Spleen (tissue), 11 donors: ENCODE measurements at regions not wholly inside any gene's neighbourhood (a gene's known extent, or its start where the extent isn't known, plus 50 kb on each side); places are given as distances from the start of the nearest gene placed in this dataset.

Experiments used
- DNase-seq: peaks from one replicate; pipeline ENCODE4 v3.0.0-alpha.2; 2020
- H3K27ac ChIP-seq, 8 donors: fragments of 200-600 bp; sonication (generic) in 7 of 8; 1 replicate in 4 of 8; 2 replicates in 4 of 8; pipeline versions ENCODE4 v1.5.0 to v1.8.0; 2016 to 2021; ENCODE audit warnings: inconsistent platforms in 4 of 8, mild to moderate bottlenecking in 4 of 8, moderate library complexity in 1 of 8
- H3K27me3 ChIP-seq, 7 donors: fragments of 200-600 bp; sonication (generic) in 6 of 7; replicated peaks in 1 of 7; 1 replicate in 4 of 7; 2 replicates in 3 of 7; pipeline versions ENCODE4 v1.5.0 to v1.8.0; 2016 to 2021; ENCODE audit warnings: inconsistent platforms in 3 of 7, mild to moderate bottlenecking in 1 of 7
- H3K36me3 ChIP-seq, 6 donors: fragments of 200-600 bp; sonication (generic) in 5 of 6; 1 replicate in 4 of 6; 2 replicates in 2 of 6; pipeline versions ENCODE4 v1.5.0 to v1.8.0; 2016 to 2021; ENCODE audit warnings: inconsistent platforms in 2 of 6
- H3K4me1 ChIP-seq, 6 donors: fragments of 200-600 bp; sonication (generic) in 5 of 6; 1 replicate in 3 of 6; 2 replicates in 3 of 6; pipeline versions ENCODE4 v1.5.0 to v1.8.0; 2016 to 2021; ENCODE audit warnings: inconsistent platforms in 3 of 6
- H3K4me3 ChIP-seq, 8 donors: fragments of 200-600 bp; sonication (generic) in 7 of 8; 1 replicate in 4 of 8; 2 replicates in 4 of 8; pipeline versions ENCODE4 v1.5.0 to v1.8.0; 2016 to 2021; ENCODE audit warnings: inconsistent platforms in 4 of 8, mild to moderate bottlenecking in 4 of 8, moderate library complexity in 2 of 8
- H3K9me3 ChIP-seq, 8 donors: fragments of 200-600 bp; sonication (generic) in 7 of 8; 1 replicate in 4 of 8; 2 replicates in 4 of 8; pipeline versions ENCODE4 v1.5.0 to v1.8.0; 2016 to 2021; ENCODE audit warnings: inconsistent platforms in 4 of 8
- CTCF ChIP-seq, 11 experiments: fragments of 200-600 bp in 7 of 11; fragments of 450-650 bp in 4 of 11; sonication (generic) in 4 of 11; IDR thresholded peaks in 8 of 11; conservative IDR thresholded peaks in 3 of 11; 1 replicate in 7 of 11; 2 replicates in 4 of 11; pipeline versions ENCODE4 v1.4.0 to v1.8.0; 2016 to 2021; ENCODE audit warnings: antibody characterized with exemption in 11 of 11, inconsistent platforms in 4 of 11, mild to moderate bottlenecking in 1 of 11
- POLR2A ChIP-seq, 3 donors: fragments of 450-650 bp; IDR thresholded peaks; one replicate each; pipeline ENCODE4 v1.5.1; 2017; ENCODE audit warnings: antibody characterized with exemption in 3 of 3, mild to moderate bottlenecking in 1 of 3
- POLR2AphosphoS5 ChIP-seq, 3 donors: sonication (generic); formaldehyde crosslinking; IDR thresholded peaks; one replicate each; pipeline ENCODE4 v1.5.1; 2017; ENCODE audit warnings: antibody characterized with exemption in 3 of 3
- WGBS, 5 donors: extraction: QIAGEN DNeasy Blood & Tissue Kit in 3 of 5; methylation state at CpG; one replicate each; pipeline versions ENCODE4 v1.1.5 to v1.1.7; 2013 to 2018; 5-methylcytosine and 5-hydroxymethylcytosine counted together
- intact Hi-C: fragments of 100-400 bp; cut with DNase I; formaldehyde crosslinking; loops from one replicate; pipeline ENCODE4 v1.15.0; 2023; ENCODE audit warnings: low total_unique reads
- donor health status: healthy with polysubstance abuse.
- donor health status: DM: no; HTN: no; CAD: no; lungs with moderate emphysema.
- donor health status: DM: no; HTN: no; CAD: no.
- donor health status: Bipolar disorder and iron deficiency.
- donor health status: healthy.
- donor health status: DM: no; HTN: no; CAD: no.
- donor health status: DM: yes; HTN: yes; CAD: no.

GRCh38 chr10:30190577-30191552 is 131.5 kb upstream of the JCAD start:
- WGBS, 5 donors = 80 to 90% (median 84%) methylated on average over 14 of the region's 14 CpGs
- Histone ChIP-seq H3K9me3 (no peaks in the 10 kb centered on the region), H3K36me3 (no peaks in the 10 kb centered on the region), H3K27ac (no peak overlapping the region), H3K4me1 (peaks cover 0 to 16% (median 5%) of the 10 kb centered on the region in 6 donors), H3K4me3 (no peak overlapping the region), H3K27me3 (peaks cover 0 to 4% (median 0%) of the 10 kb centered on the region in 7 donors)
- intact Hi-C loops = no loop called here
- TF ChIP-seq POLR2AphosphoS5 (IDR thresholded peaks at IDR 0.05) (no peak), POLR2A (IDR thresholded peaks at IDR 0.05) (no peak), CTCF (IDR thresholded peaks at IDR 0.05 in 8 of 11, conservative IDR thresholded peaks at IDR 0.05 in 3 of 11) (no peak)
- DNase-seq = no peak

GRCh38 chr10:30189238-30189580 is 129.8 kb upstream of the JCAD start:
- H3K36me3 ChIP-seq = no peaks in the 10 kb centered on the region
- no peak overlapping the region for H3K4me3 ChIP-seq
- peaks cover 0 to 4% (median 0%) of the 10 kb centered on the region in 7 donors for H3K27me3 ChIP-seq
- peak overlapping the region in 4 of 8 donors; percentile 69 to 84 (median 78) for H3K27ac ChIP-seq
- H3K9me3 ChIP-seq = no peaks in the 10 kb centered on the region
- WGBS, 5 donors = 70 to 87% (median 77%) methylated on average over 4 of the region's 4 CpGs
- peaks cover 0 to 16% (median 5%) of the 10 kb centered on the region in 6 donors for H3K4me1 ChIP-seq
- intact Hi-C loops = no loop called here
- DNase-seq = no peak
- TF ChIP-seq POLR2A (IDR thresholded peaks at IDR 0.05) (no peak), POLR2AphosphoS5 (IDR thresholded peaks at IDR 0.05) (no peak), CTCF (IDR thresholded peaks at IDR 0.05 in 8 of 11, conservative IDR thresholded peaks at IDR 0.05 in 3 of 11) (no peak)

GRCh38 chr10:30188556-30189237 is 129.3 kb upstream of the JCAD start:
- whole genome bisulfite sequencing, 5 donors = 65 to 80% (median 77%) methylated on average over 14 of the region's 14 CpGs
- H3K4me1 ChIP-seq = peaks cover 0 to 16% (median 5%) of the 10 kb centered on the region in 6 donors
- H3K4me3 ChIP-seq = peak overlapping the region in 1 of 8 donors; percentile 29
- no peaks in the 10 kb centered on the region for H3K36me3 ChIP-seq
- TF ChIP-seq POLR2AphosphoS5 (IDR thresholded peaks at IDR 0.05) (no peak), CTCF (IDR thresholded peaks at IDR 0.05 in 8 of 11, conservative IDR thresholded peaks at IDR 0.05 in 3 of 11) (no peak), POLR2A (IDR thresholded peaks at IDR 0.05) (no peak)
- intact Hi-C loops = no loop called here
- no peaks in the 10 kb centered on the region for H3K9me3 ChIP-seq
- no peak for DNase-seq
- peak overlapping the region; percentile 27 to 84 (median 70) for H3K27ac ChIP-seq
- H3K27me3 ChIP-seq = peaks cover 0 to 4% (median 0%) of the 10 kb centered on the region in 7 donors

- Histone ChIP-seq H3K27ac (peak overlapping the region in 7 of 8 donors; percentile 58 to 84 (median 70)), H3K27me3 (peaks cover 0 to 4% (median 0%) of the 10 kb centered on the region in 7 donors), H3K4me3 (peak overlapping the region in 1 of 8 donors; percentile 29), H3K36me3 (no peaks in the 10 kb centered on the region), H3K4me1 (peaks cover 0 to 16% (median 5%) of the 10 kb centered on the region in 6 donors), H3K9me3 (no peaks in the 10 kb centered on the region)
- TF ChIP-seq POLR2AphosphoS5 (IDR thresholded peaks at IDR 0.05) (peak in 1 of 3 donors; percentile 47), CTCF (IDR thresholded peaks at IDR 0.05 in 8 of 11, conservative IDR thresholded peaks at IDR 0.05 in 3 of 11) (no peak), POLR2A (IDR thresholded peaks at IDR 0.05) (no peak)
- intact Hi-C loops = no loop called here
- WGBS, 5 donors = 46 to 64% (median 50%) methylated on average over 3 of the region's 3 CpGs
- DNase-seq = no peak
These were observed 128.7 kb upstream of the JCAD start for GRCh38 chr10:30188101-30188500.
